OCI-LY1 (cell line): ENCODE measurements at regions not wholly inside any gene's neighbourhood (a gene's known extent, or its start where the extent isn't known, plus 50 kb on each side); places are given as distances from the start of the nearest gene placed in this dataset.

Source experiments
- H2AFZ ChIP-seq: fragments of 200-600 bp; sonication (generic), shearing (Covaris generic); 2 replicates; pipeline ENCODE4 v1.6.0; 2014; ENCODE audit warnings: antibody characterized with exemption, mild to moderate bottlenecking, low read length
- H3F3A ChIP-seq: fragments of 200-600 bp; sonication (generic), shearing (Covaris generic); 2 replicates; pipeline ENCODE4 v1.6.0; 2014; ENCODE audit warnings: mild to moderate bottlenecking, antibody characterized with exemption, low read length, moderate library complexity; ENCODE audit not compliant: insufficient read depth
- H3K27ac ChIP-seq: fragments of 200-600 bp; sonication (generic); 2 replicates; pipeline ENCODE4 v1.5.1; 2014; ENCODE audit warnings: low read length, mixed run types, mild to moderate bottlenecking, low read depth; ENCODE audit not compliant: poor library complexity, severe bottlenecking
- H3K27me3 ChIP-seq: fragments of 200-600 bp; sonication (generic); 2 replicates; pipeline ENCODE4 v1.6.0; 2014; ENCODE audit warnings: antibody characterized with exemption, mild to moderate bottlenecking, low read length, moderate library complexity; ENCODE audit not compliant: insufficient read depth
- H3K36me3 ChIP-seq: fragments of 200-600 bp; sonication (generic); 2 replicates; pipeline ENCODE4 v1.6.1; 2014; ENCODE audit warnings: mild to moderate bottlenecking, antibody characterized with exemption, low read length, moderate library complexity, mixed read lengths; ENCODE audit not compliant: insufficient read depth
- H3K4me1 ChIP-seq: fragments of 200-600 bp; sonication (generic); 2 replicates; pipeline ENCODE4 v1.5.1; 2014; ENCODE audit warnings: mild to moderate bottlenecking, low read length, moderate library complexity; ENCODE audit not compliant: insufficient read depth, severe bottlenecking
- H3K4me2 ChIP-seq: fragments of 200-600 bp; sonication (generic), shearing (Covaris generic); 2 replicates; pipeline ENCODE4 v1.6.1; 2014; ENCODE audit warnings: low read length
- H3K4me3 ChIP-seq: fragments of 200-600 bp; sonication (generic); 2 replicates; pipeline ENCODE4 v1.5.1; 2014; ENCODE audit warnings: low read length, low read depth, mild to moderate bottlenecking, mixed read lengths; ENCODE audit not compliant: poor library complexity, severe bottlenecking
- H3K79me2 ChIP-seq: fragments of 200-600 bp; shearing (Covaris generic); 2 replicates; pipeline ENCODE4 v1.6.1; 2016; ENCODE audit warnings: mixed run types, low read length, mixed read lengths; ENCODE audit not compliant: insufficient read depth
- H3K9ac ChIP-seq: fragments of 200-600 bp; sonication (generic), shearing (Covaris generic); 2 replicates; pipeline ENCODE4 v1.6.1; 2014; ENCODE audit warnings: mild to moderate bottlenecking, low read length, mixed read lengths
- H3K9me2 ChIP-seq: fragments of 200-600 bp; sonication (generic), shearing (Covaris generic); 2 replicates; pipeline ENCODE4 v1.6.1; 2014; ENCODE audit warnings: low read depth, mild to moderate bottlenecking, low read length, mixed read lengths
- H3K9me3 ChIP-seq: fragments of 200-600 bp; shearing (Covaris generic); 2 replicates; pipeline ENCODE4 v1.6.1; 2014; ENCODE audit warnings: low read length, mixed read lengths
- H4K20me1 ChIP-seq: fragments of 200-600 bp; sonication (generic), shearing (Covaris generic); 2 replicates; pipeline ENCODE4 v1.6.0; 2016; ENCODE audit warnings: mild to moderate bottlenecking, low read length; ENCODE audit not compliant: insufficient read depth
- CTCF ChIP-seq: fragments of 200-600 bp; sonication (generic), shearing (Covaris generic); IDR thresholded peaks from 2 replicates; pipeline ENCODE4 v1.5.1; 2017; ENCODE audit warnings: mild to moderate bottlenecking, antibody characterized with exemption, low read length, moderate library complexity, mixed read lengths
- EZH2 ChIP-seq: fragments of 200-600 bp; sonication (generic), shearing (Covaris generic); IDR thresholded peaks from 2 replicates; pipeline ENCODE4 v1.8.0; 2017; ENCODE audit warnings: borderline replicate concordance, mixed run types, mild to moderate bottlenecking, antibody characterized with exemption, low read length, moderate library complexity, mixed read lengths

GRCh38 chr6:105453968-105454367 is 51.1 kb upstream of the PREP start:
- H3F3A ChIP-seq, result no peaks in the 10 kb centered on the region
- H3K79me2 ChIP-seq, result no peaks in the 10 kb centered on the region
- no peak overlapping the region for H3K4me2 ChIP-seq
- H2AFZ ChIP-seq, result no peak overlapping the region
- TF ChIP-seq EZH2 (no peak), CTCF (no peak)
- H4K20me1 ChIP-seq, result no peaks in the 10 kb centered on the region
- no peak overlapping the region for H3K9ac ChIP-seq
- H3K9me2 ChIP-seq, result no peaks in the 10 kb centered on the region
- H3K27me3 ChIP-seq, result no peaks in the 10 kb centered on the region
- no peak overlapping the region for H3K4me3 ChIP-seq
- no peaks in the 10 kb centered on the region for H3K9me3 ChIP-seq
- H3K4me1 ChIP-seq, result peaks cover 6% of the 10 kb centered on the region
- no peak overlapping the region for H3K27ac ChIP-seq
- no peaks in the 10 kb centered on the region for H3K36me3 ChIP-seq

- no peaks in the 10 kb centered on the region for H4K20me1 ChIP-seq
- H3K4me1 ChIP-seq, result peaks cover 6% of the 10 kb centered on the region
- H3K79me2 ChIP-seq, result no peaks in the 10 kb centered on the region
- TF ChIP-seq EZH2 (no peak), CTCF (no peak)
- no peak overlapping the region for H2AFZ ChIP-seq
- no peaks in the 10 kb centered on the region for H3F3A ChIP-seq
- no peak overlapping the region for H3K9ac ChIP-seq
- no peaks in the 10 kb centered on the region for H3K27me3 ChIP-seq
- no peaks in the 10 kb centered on the region for H3K9me2 ChIP-seq
- no peaks in the 10 kb centered on the region for H3K9me3 ChIP-seq
- no peak overlapping the region for H3K4me3 ChIP-seq
- H3K4me2 ChIP-seq, result no peak overlapping the region
- H3K36me3 ChIP-seq, result no peaks in the 10 kb centered on the region
- H3K27ac ChIP-seq, result no peak overlapping the region
These were observed 50.3 kb upstream of the PREP start for GRCh38 chr6:105452924-105453756.
